GM23338 (cell line): ENCODE measurements at regions not wholly inside any gene's neighbourhood (a gene's known extent, or its start where the extent isn't known, plus 50 kb on each side); places are given as distances from the start of the nearest gene placed in this dataset.
A peak's percentile ranks its signal among the peaks of the same experiment; 100 is the strongest.

Experiments
- ATAC-seq: fragments of 200-7000 bp; cut with Tn5 transposase; 3 replicates; pipeline ENCODE4 v1.9.1; 2020
- DNase-seq: peaks from one replicate; pipeline ENCODE4 v3.0.0-alpha.2; 2015; ENCODE audit warnings: low spot score
- H2AFZ ChIP-seq: fragments of 200-600 bp; sonication (generic); 2 replicates; pipeline ENCODE4 v1.8.0; 2016; ENCODE audit warnings: antibody characterized with exemption, mild to moderate bottlenecking, moderate library complexity
- H3F3A ChIP-seq: fragments of 200-600 bp; sonication (generic); replicated peaks from 2 replicates; pipeline ENCODE4 v1.8.0; 2017; ENCODE audit warnings: antibody characterized with exemption, mixed run types, low read depth
- H3K27ac ChIP-seq: fragments of 200-600 bp; sonication (generic); 2 replicates; pipeline ENCODE4 v1.6.1; 2016; ENCODE audit warnings: low read depth
- H3K27me3 ChIP-seq: fragments of 200-600 bp; sonication (generic); 2 replicates; pipeline ENCODE4 v1.8.0; 2016; ENCODE audit warnings: mild to moderate bottlenecking, mixed run types, moderate library complexity; ENCODE audit not compliant: insufficient read depth
- H3K36me3 ChIP-seq: fragments of 200-600 bp; sonication (generic); 2 replicates; pipeline ENCODE4 v1.8.0; 2016; ENCODE audit warnings: mild to moderate bottlenecking; ENCODE audit not compliant: insufficient read depth
- H3K4me1 ChIP-seq: fragments of 200-600 bp; sonication (generic); 2 replicates; pipeline ENCODE4 v1.8.0; 2016; ENCODE audit warnings: mild to moderate bottlenecking, moderate library complexity; ENCODE audit not compliant: insufficient read depth
- H3K4me2 ChIP-seq: fragments of 200-600 bp; sonication (generic); 2 replicates; pipeline ENCODE4 v1.7.1; 2017; ENCODE audit warnings: mixed run types
- H3K4me3 ChIP-seq: fragments of 200-600 bp; sonication (generic); 2 replicates; pipeline ENCODE4 v1.6.1; 2016; ENCODE audit warnings: mixed run types
- H3K79me2 ChIP-seq: fragments of 200-600 bp; sonication (generic); replicated peaks from 2 replicates; pipeline ENCODE4 v1.8.0; 2017; ENCODE audit warnings: mild to moderate bottlenecking; ENCODE audit not compliant: insufficient read depth
- H3K9me2 ChIP-seq: fragments of 200-600 bp; sonication (generic); 2 replicates; pipeline ENCODE4 v1.8.0; 2017; ENCODE audit not compliant: insufficient read depth
- H4K20me1 ChIP-seq: fragments of 200-600 bp; sonication (generic); replicated peaks from 2 replicates; pipeline ENCODE4 v1.8.0; 2017; ENCODE audit warnings: mild to moderate bottlenecking; ENCODE audit not compliant: insufficient read depth
- H3K27ac Mint-ChIP-seq: 2 replicates; pipeline ENCODE4 v1.8.0; 2020; ENCODE audit warnings: inconsistent platforms, mild to moderate bottlenecking, moderate library complexity, mixed read lengths
- H3K27me3 Mint-ChIP-seq: 3 replicates; pipeline ENCODE4 v1.8.0; 2022; ENCODE audit warnings: low read depth, mild to moderate bottlenecking, moderate library complexity, mixed read lengths, inconsistent platforms; ENCODE audit not compliant: insufficient read depth, poor library complexity
- H3K36me3 Mint-ChIP-seq: 3 replicates; pipeline ENCODE4 v1.8.0; 2021; ENCODE audit warnings: low read depth, mild to moderate bottlenecking, inconsistent platforms, moderate library complexity, mixed read lengths
- H3K4me1 Mint-ChIP-seq: 3 replicates; pipeline ENCODE4 v1.8.0; 2020; ENCODE audit warnings: mild to moderate bottlenecking, inconsistent platforms, mixed read lengths
- H3K4me3 Mint-ChIP-seq: 3 replicates; pipeline ENCODE4 v1.8.0; 2021; ENCODE audit warnings: moderate library complexity, mild to moderate bottlenecking, inconsistent platforms, mixed read lengths
- H3K9me3 Mint-ChIP-seq: 3 replicates; pipeline ENCODE4 v1.8.0; 2020; ENCODE audit warnings: moderate library complexity, mild to moderate bottlenecking, inconsistent platforms, mixed read lengths
- CREB1 ChIP-seq: fragments of 250-450 bp; sonication (Bioruptor Pico); IDR thresholded peaks from 2 replicates; pipeline ENCODE4 v1.5.0; 2020; ENCODE audit warnings: low read depth, mild to moderate bottlenecking, moderate library complexity
- ETS1 ChIP-seq: IDR thresholded peaks from 2 replicates; pipeline ENCODE4 v1.6.1; 2016; ENCODE audit warnings: antibody characterized with exemption
- EZH2phosphoT487 ChIP-seq: fragments of 200-600 bp; sonication (generic); IDR thresholded peaks from one replicate; pipeline ENCODE4 v1.8.1; 2018; ENCODE audit warnings: antibody characterized with exemption; ENCODE audit not compliant: unreplicated experiment
- NANOG ChIP-seq: IDR thresholded peaks from 2 replicates; pipeline ENCODE4 v1.6.1; 2016; ENCODE audit warnings: antibody characterized with exemption, borderline replicate concordance
- REST ChIP-seq: IDR thresholded peaks from one replicate; pipeline ENCODE4 v1.6.1; 2018; ENCODE audit warnings: antibody characterized with exemption; ENCODE audit not compliant: unreplicated experiment
- STAT1 ChIP-seq: IDR thresholded peaks from one replicate; pipeline ENCODE4 v1.6.1; 2016; ENCODE audit warnings: antibody characterized with exemption; ENCODE audit not compliant: unreplicated experiment
- ZNF114 ChIP-seq: fragments of 250-450 bp; sonication (Bioruptor Pico); IDR thresholded peaks from 2 replicates; pipeline ENCODE4 v1.5.0; 2020; ENCODE audit warnings: mild to moderate bottlenecking, moderate library complexity
- ZNF331 ChIP-seq: fragments of 250-450 bp; sonication (Bioruptor Pico); IDR thresholded peaks from 2 replicates; pipeline ENCODE4 v1.5.0; 2020; ENCODE audit warnings: low read depth, mild to moderate bottlenecking, moderate library complexity

- TF ChIP-seq ETS1 (no peak), NANOG (no peak), EZH2phosphoT487 (no peak), ZNF114 (no peak)
These were observed 125.3 kb downstream of the TLE3 start (continued) for GRCh38 chr15:69972436-69972835.

- Histone ChIP-seq H3K36me3 (no peaks in the 10 kb centered on the region), H2AFZ (no peak overlapping the region), H3K4me3 (no peak overlapping the region), H3K27me3 (no peaks in the 10 kb centered on the region), H3K4me1 (no peaks in the 10 kb centered on the region), H3F3A (no peaks in the 10 kb centered on the region), H3K27ac (no peak overlapping the region), H3K79me2 (no peaks in the 10 kb centered on the region), H3K4me2 (no peak overlapping the region), H4K20me1 (no peaks in the 10 kb centered on the region), H3K9me2 (no peaks in the 10 kb centered on the region)
- Mint-ChIP-seq H3K9me3 (no peaks in the 10 kb centered on the region; the same call in 2 of the 3 replicates), H3K27ac (no peak overlapping the region), H3K36me3 (no peaks in the 10 kb centered on the region), H3K4me3 (no peak overlapping the region), H3K27me3 (peaks cover 5% of the 10 kb centered on the region), H3K4me1 (peaks cover 2% of the 10 kb centered on the region; the same call in 1 of the 3 replicates)
- TF ChIP-seq REST, result peak; percentile 86
- no peak for TF ChIP-seq STAT1
- peak; percentile 89 for ATAC-seq
- peak; percentile 69 for DNase-seq
These were observed 124.5 kb downstream of the TLE3 start for GRCh38 chr15:69973102-69973714.

GRCh38 chr15:69973880-69974279 lies 123.8 kb downstream of the TLE3 start:
- H3K9me3 Mint-ChIP-seq, result no peaks in the 10 kb centered on the region; the same call in 2 of the 3 replicates
- H3K79me2 ChIP-seq, result no peaks in the 10 kb centered on the region
- H3K27me3 Mint-ChIP-seq, result peaks cover 5% of the 10 kb centered on the region
- H3K36me3 Mint-ChIP-seq, result no peaks in the 10 kb centered on the region
- H3K4me1 ChIP-seq, result no peaks in the 10 kb centered on the region
- H3K36me3 ChIP-seq, result no peaks in the 10 kb centered on the region
- H3K9me2 ChIP-seq, result no peaks in the 10 kb centered on the region
- DNase-seq (no peak), ATAC-seq (no peak)
- H3K4me1 Mint-ChIP-seq, result peaks cover 6% of the 10 kb centered on the region
- H3K4me3 Mint-ChIP-seq, result no peak overlapping the region
- H2AFZ ChIP-seq, result no peak overlapping the region
- H3K4me3 ChIP-seq, result no peak overlapping the region
- H3K4me2 ChIP-seq, result no peak overlapping the region
- H3K27ac ChIP-seq, result no peak overlapping the region
- no peaks in the 10 kb centered on the region for H3K27me3 ChIP-seq
- TF ChIP-seq ZNF331 (CRISPR knock-in tag), result no peak
- TF ChIP-seq EZH2phosphoT487, result no peak
- TF ChIP-seq REST, result no peak
- TF ChIP-seq CREB1 (CRISPR knock-in tag), result no peak
- TF ChIP-seq STAT1, result no peak
- H3F3A ChIP-seq, result no peaks in the 10 kb centered on the region
- H3K27ac Mint-ChIP-seq, result no peak overlapping the region
- no peaks in the 10 kb centered on the region for H4K20me1 ChIP-seq
